H1 (cell line): ENCODE measurements at regions not wholly inside any gene's neighbourhood (a gene's known extent, or its start where the extent isn't known, plus 50 kb on each side); places are given as distances from the start of the nearest gene placed in this dataset.

Experiments
- CTCF ChIA-PET: fragments of 300-600 bp; sonication (Branson Sonifier 250); formaldehyde crosslinking; loops from one replicate; lab custom pipeline; 2021; ENCODE audit not compliant: partially characterized antibody; lab: Charles Lee
- POLR2A ChIA-PET: fragments of 300-600 bp; sonication (Branson Sonifier 250); formaldehyde crosslinking; loops from one replicate; lab custom pipeline; 2021; ENCODE audit warnings: inconsistent platforms; ENCODE audit not compliant: partially characterized antibody; lab: Charles Lee
- DNase-seq, 2 experiments: peaks; one replicate each; pipeline versions ENCODE4 v3.0.0 to v3.0.0-alpha.2; 2010 to 2022; ENCODE audit warnings: low spot score in 2 of 2, low read depth in 1 of 2, mixed read lengths in 1 of 2
- FAIRE-seq: peaks from 2 replicates; lab custom pipeline; 2011; peaks lifted over from hg19 to GRCh38; lab: Jason Lieb, UNC
- H2AFZ ChIP-seq: 2 replicates; pipeline ENCODE4 v1.8.1; 2012; ENCODE audit warnings: low read length, inconsistent platforms
- H2AK5ac ChIP-seq: 2 replicates; pipeline ENCODE4 v1.6.1; 2013; ENCODE audit warnings: low read depth, low read length
- H2BK120ac ChIP-seq: replicated peaks from 2 replicates; pipeline ENCODE3; 2013; ENCODE audit warnings: low read depth, low read length, inconsistent platforms
- H2BK12ac ChIP-seq: 2 replicates; pipeline ENCODE4 v1.6.1; 2013; ENCODE audit warnings: low read depth, low read length
- H2BK15ac ChIP-seq: 2 replicates; pipeline ENCODE4 v1.6.1; 2013; ENCODE audit warnings: low read length
- H2BK20ac ChIP-seq: 2 replicates; pipeline ENCODE4 v1.6.1; 2013; ENCODE audit warnings: low read length
- H2BK5ac ChIP-seq: 2 replicates; pipeline ENCODE4 v1.6.1; 2013; ENCODE audit warnings: low read depth, low read length
- H3K14ac ChIP-seq: 2 replicates; pipeline ENCODE4 v1.6.1; 2013; ENCODE audit warnings: inconsistent platforms; ENCODE audit not compliant: insufficient read length
- H3K18ac ChIP-seq: 2 replicates; pipeline ENCODE4 v1.6.1; 2013; ENCODE audit warnings: low read length; ENCODE audit errors: extremely low read depth
- H3K23ac ChIP-seq: 2 replicates; pipeline ENCODE4 v1.6.1; 2013; ENCODE audit warnings: inconsistent platforms; ENCODE audit not compliant: insufficient read length
- H3K23me2 ChIP-seq: 2 replicates; pipeline ENCODE4 v1.6.1; 2013; ENCODE audit warnings: low read depth, low read length
- H3K27ac ChIP-seq: 2 replicates; pipeline ENCODE4 v1.6.1; 2011; ENCODE audit warnings: low read depth, low read length, inconsistent platforms
- H3K27me3 ChIP-seq, 4 experiments: replicated peaks in 1 of 4; 1 replicate in 1 of 4; 2 replicates in 3 of 4; pipeline versions ENCODE4 v1.6.1 to v1.8.1; 2011 to 2013; ENCODE audit warnings: low read length in 3 of 4, mild to moderate bottlenecking in 3 of 4, inconsistent platforms in 2 of 4, mixed read lengths in 2 of 4, moderate library complexity in 1 of 4; ENCODE audit not compliant: control insufficient read depth in 3 of 4, insufficient read depth in 3 of 4; ENCODE audit errors: extremely low read depth in 1 of 4
- H3K36me3 ChIP-seq, 4 experiments: 2 replicates each; pipeline versions ENCODE4 v1.6.1 to v1.8.1; 2011 to 2013; ENCODE audit warnings: mild to moderate bottlenecking in 4 of 4, low read length in 3 of 4, moderate library complexity in 2 of 4, control low read depth in 1 of 4, inconsistent platforms in 1 of 4; ENCODE audit not compliant: insufficient read depth in 4 of 4, control insufficient read depth in 2 of 4
- H3K4ac ChIP-seq: replicated peaks from 2 replicates; pipeline ENCODE3; 2013; ENCODE audit warnings: low read length, low read depth, mixed read lengths, inconsistent platforms; ENCODE audit not compliant: insufficient read length
- H3K4me1 ChIP-seq, 4 experiments: replicated peaks in 1 of 4; 1 replicate in 1 of 4; 2 replicates in 3 of 4; pipeline versions ENCODE4 v1.6.1 to v1.8.1; 2011 to 2013; ENCODE audit warnings: low read length in 3 of 4, inconsistent platforms in 2 of 4, mixed read lengths in 1 of 4; ENCODE audit not compliant: insufficient read depth in 4 of 4, control insufficient read depth in 3 of 4
- H3K4me2 ChIP-seq, 2 experiments: 2 replicates each; pipeline versions ENCODE4 v1.6.1 to v1.8.1; 2011 to 2013; ENCODE audit warnings: low read depth in 2 of 2, low read length in 2 of 2, control low read depth in 1 of 2, inconsistent platforms in 1 of 2, mild to moderate bottlenecking in 1 of 2; ENCODE audit not compliant: insufficient read depth in 1 of 2
- H3K4me3 ChIP-seq, 4 experiments: fragments of 200-600, 300-600 bp in 1 of 4; sonication (generic), shearing (Covaris generic), sonication (Bioruptor Twin) in 1 of 4; 2 replicates each; pipeline versions ENCODE4 v1.5.1 to v1.8.1; 2011 to 2016; ENCODE audit warnings: low read length in 4 of 4, low read depth in 3 of 4, control low read depth in 2 of 4, inconsistent platforms in 2 of 4, mild to moderate bottlenecking in 2 of 4, mixed read lengths in 1 of 4, moderate library complexity in 1 of 4; ENCODE audit not compliant: insufficient read depth in 2 of 4; ENCODE audit errors: extremely low read depth in 1 of 4
- H3K56ac ChIP-seq: replicated peaks from 2 replicates; pipeline ENCODE3; 2013; ENCODE audit warnings: low read depth, mild to moderate bottlenecking, mixed read lengths, low read length, inconsistent platforms; ENCODE audit not compliant: insufficient read length
- H3K79me1 ChIP-seq: 2 replicates; pipeline ENCODE4 v1.6.1; 2013; ENCODE audit warnings: low read depth, low read length, control low read depth
- H3K79me2 ChIP-seq, 2 experiments: 2 replicates each; pipeline versions ENCODE4 v1.6.1 to v1.8.1; 2012 to 2013; ENCODE audit warnings: low read length in 2 of 2, mild to moderate bottlenecking in 2 of 2, inconsistent platforms in 1 of 2; ENCODE audit not compliant: insufficient read depth in 2 of 2, control insufficient read depth in 1 of 2
- H3K9ac ChIP-seq, 4 experiments: replicated peaks in 1 of 4; 1 replicate in 1 of 4; 2 replicates in 3 of 4; pipeline versions ENCODE4 v1.6.1 to v1.8.1; 2011 to 2013; ENCODE audit warnings: low read depth in 3 of 4, low read length in 3 of 4, control low read depth in 2 of 4, mild to moderate bottlenecking in 2 of 4, moderate library complexity in 2 of 4, inconsistent platforms in 1 of 4; ENCODE audit errors: extremely low read depth in 1 of 4
- H3K9me3 ChIP-seq, 2 experiments: 2 replicates each; pipeline versions ENCODE4 v1.6.1 to v1.8.1; 2012 to 2013; ENCODE audit warnings: mild to moderate bottlenecking in 2 of 2, moderate library complexity in 2 of 2, control low read depth in 1 of 2, inconsistent platforms in 1 of 2, low read depth in 1 of 2, low read length in 1 of 2, mixed read lengths in 1 of 2; ENCODE audit not compliant: insufficient read depth in 2 of 2
- H4K20me1 ChIP-seq, 2 experiments: replicated peaks in 1 of 2; 2 replicates each; pipeline versions ENCODE3 to v1.8.1; 2011 to 2013; ENCODE audit warnings: inconsistent platforms in 2 of 2, low read length in 2 of 2, mild to moderate bottlenecking in 1 of 2; ENCODE audit not compliant: insufficient read depth in 2 of 2, control insufficient read depth in 1 of 2
- H4K5ac ChIP-seq: 2 replicates; pipeline ENCODE4 v1.6.1; 2013; ENCODE audit warnings: low read length, low read depth, mixed read lengths, inconsistent platforms; ENCODE audit not compliant: insufficient read length
- H4K8ac ChIP-seq: 2 replicates; pipeline ENCODE4 v1.8.0; 2013; ENCODE audit warnings: mild to moderate bottlenecking, moderate library complexity, low read length, inconsistent platforms; ENCODE audit not compliant: insufficient read depth; ENCODE audit errors: extremely low read depth
- H4K91ac ChIP-seq: replicated peaks from 2 replicates; pipeline ENCODE3; 2013; ENCODE audit warnings: low read length, mixed read lengths, inconsistent platforms; ENCODE audit not compliant: insufficient read length
- ASH2L ChIP-seq: fragments of 200-600, 300-600 bp; sonication (generic); IDR thresholded peaks from one replicate; pipeline ENCODE4 v1.7.1; 2017; ENCODE audit warnings: low read length
- CBX5 ChIP-seq: fragments of 300-800, 300-1000 bp; sonication (generic); IDR thresholded peaks from 2 replicates; pipeline ENCODE4 v1.7.1; 2016; ENCODE audit warnings: antibody characterized with exemption, low read length, low read depth
- CHD2 ChIP-seq: IDR thresholded peaks from 2 replicates; pipeline ENCODE4 v1.6.1; 2012; ENCODE audit warnings: low read length, improper control_type of control experiment
- CTBP2 ChIP-seq: IDR thresholded peaks from 2 replicates; pipeline ENCODE4 v1.7.0; 2011; ENCODE audit warnings: borderline replicate concordance, mild to moderate bottlenecking, moderate library complexity, mixed read lengths, low read length; ENCODE audit not compliant: insufficient read depth, insufficient read length
- EP300 ChIP-seq, 2 experiments: IDR thresholded peaks; 1 replicate in 1 of 2; 2 replicates in 1 of 2; pipeline ENCODE4 v1.6.1; 2011 to 2012; ENCODE audit warnings: low read depth in 2 of 2, low read length in 2 of 2, mild to moderate bottlenecking in 2 of 2, borderline replicate concordance in 1 of 2, inconsistent platforms in 1 of 2, moderate library complexity in 1 of 2
- EZH2 ChIP-seq: fragments of 200-600 bp; sonication (generic); IDR thresholded peaks from 2 replicates; pipeline ENCODE4 v1.7.1; 2012; ENCODE audit warnings: low read depth, mild to moderate bottlenecking, moderate library complexity, low read length, inconsistent platforms; ENCODE audit not compliant: severe bottlenecking
- GABPA ChIP-seq: IDR thresholded peaks from 2 replicates; pipeline ENCODE4 v1.6.1; 2011; ENCODE audit warnings: mild to moderate bottlenecking, low read length, moderate library complexity, borderline replicate concordance; ENCODE audit not compliant: insufficient read depth
- JUND ChIP-seq: IDR thresholded peaks from 2 replicates; pipeline ENCODE4 v1.6.1; 2011; ENCODE audit warnings: mild to moderate bottlenecking, improper control_type of control experiment, low read length
- KDM4A ChIP-seq: IDR thresholded peaks from one replicate; pipeline ENCODE4 v1.7.1; 2012; ENCODE audit warnings: low read depth, mild to moderate bottlenecking, moderate library complexity, low read length, inconsistent platforms; ENCODE audit not compliant: severe bottlenecking
- MAFK ChIP-seq: IDR thresholded peaks from 2 replicates; pipeline ENCODE4 v1.6.1; 2012; ENCODE audit warnings: low read depth, mild to moderate bottlenecking, improper control_type of control experiment, low read length
- SP1 ChIP-seq: IDR thresholded peaks from 2 replicates; pipeline ENCODE4 v1.6.1; 2011; ENCODE audit warnings: low read depth, low read length
- TBP ChIP-seq: IDR thresholded peaks from 2 replicates; pipeline ENCODE4 v1.6.1; 2011; ENCODE audit warnings: low read depth, low read length, improper control_type of control experiment
- TCF12 ChIP-seq: IDR thresholded peaks from 2 replicates; pipeline ENCODE4 v1.6.1; 2011; ENCODE audit warnings: low read depth, mild to moderate bottlenecking, low read length
- ZNF274 ChIP-seq: IDR thresholded peaks from 2 replicates; pipeline ENCODE4 v1.7.0; 2012; ENCODE audit warnings: low read length, borderline replicate concordance; ENCODE audit errors: extremely low read depth
- WGBS, 2 experiments: shearing (Covaris generic) in 1 of 2; methylation state at CpG; one replicate each; pipeline versions ENCODE4 v1.1.6 to v1.1.7; 2013 to 2015; ENCODE audit warnings: low lambda C conversion rate in 2 of 2, mixed read lengths in 2 of 2, inconsistent platforms in 1 of 2, low coverage in 1 of 2, missing lambda C conversion rate in 1 of 2; ENCODE audit not compliant: insufficient replicate concordance in 2 of 2, insufficient coverage in 1 of 2, insufficient read length in 1 of 2; ENCODE audit errors: extremely low coverage in 1 of 2, missing lambda C conversion rate in 1 of 2; 5-methylcytosine and 5-hydroxymethylcytosine counted together
- TF ChIP-seq, protein P1 (sequence below): IDR thresholded peaks from 2 replicates; pipeline ENCODE4 v1.6.1; 2011; ENCODE audit warnings: low read depth, mild to moderate bottlenecking, low read length; ENCODE audit not compliant: insufficient read depth

DNA sequence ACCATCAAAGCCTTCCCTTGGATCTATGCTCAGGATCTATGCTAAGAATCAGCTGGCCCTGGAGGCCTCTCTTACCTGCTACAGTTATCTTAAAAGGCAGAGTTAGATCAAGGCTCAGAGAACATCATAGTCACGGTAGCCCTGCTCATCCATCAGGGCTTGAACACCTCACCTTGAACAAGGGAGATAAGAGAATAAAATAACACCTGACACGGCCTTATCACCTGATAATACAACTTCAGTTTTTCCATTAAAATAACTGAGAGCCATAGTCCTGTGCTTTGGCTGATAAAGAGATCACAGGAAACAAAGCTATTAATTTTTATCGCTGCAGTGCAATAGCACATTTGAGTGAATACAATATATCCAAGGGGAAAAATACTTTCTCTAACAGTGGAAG, 85.6 kb upstream of the LPP start:
- Histone ChIP-seq H2AFZ (no peak overlapping the region), H3K36me3 (no peaks in the 10 kb centered on the region), H3K56ac (no peak overlapping the region), H3K23ac (no peak overlapping the region), H3K4me3 (no peak overlapping the region), H3K27ac (no peak overlapping the region), H2BK20ac (no peak overlapping the region), H3K79me1 (no peaks in the 10 kb centered on the region), H2BK120ac (no peak overlapping the region), H4K91ac (no peak overlapping the region), H4K8ac (no peak overlapping the region), H3K4me2 (no peak overlapping the region), H3K23me2 (no peaks in the 10 kb centered on the region), H3K27me3 (no peaks in the 10 kb centered on the region), H4K5ac (no peak overlapping the region), H3K18ac (no peak overlapping the region), H3K14ac (no peak overlapping the region), H2BK5ac (no peak overlapping the region), H3K79me2 (no peaks in the 10 kb centered on the region), H3K4me1 (no peaks in the 10 kb centered on the region), H3K9ac (no peak overlapping the region), H2BK12ac (no peak overlapping the region), H3K4ac (no peak overlapping the region), H4K20me1 (no peaks in the 10 kb centered on the region), H2AK5ac (no peak overlapping the region), H2BK15ac (no peak overlapping the region), H3K9me3 (no peaks in the 10 kb centered on the region)
- FAIRE-seq = no peak
- CTCF ChIA-PET = interaction anchor here (0.8 to 0.9 kb wide), 2 partner anchors 16 to 328 kb away, joined by 3 to 4 read pairs; no protein-coding TSS in a partner anchor
- POLR2A ChIA-PET = interaction anchor here (0.7 kb wide), 1 partner anchor 242 kb away, joined by 3 read pairs; no protein-coding TSS in a partner anchor
- DNase-seq = no peak
- 94% methylated on average over 3 of the region's 3 CpGs; no CpG with 5 or more reads in 1 of the 2 experiments for WGBS, 2 experiments
- no peak for TF ChIP-seq ASH2L
- no peak for TF ChIP-seq EP300 (IDR thresholded peaks at IDR 0.05; ENCODE audit: borderline replicate concordance in 1 of 2, low read depth in 2 of 2, low read length in 2 of 2)
- no peak for TF ChIP-seq ZNF274
- TF ChIP-seq CTBP2 = no peak
- no peak for TF ChIP-seq JUND
- no peak for TF ChIP-seq CBX5
- no peak for TF ChIP-seq CHD2
- no peak for TF ChIP-seq SP1
- no peak for TF ChIP-seq GABPA
- no peak for TF ChIP-seq TBP
- TF ChIP-seq TCF12 = no peak
- no peak for TF ChIP-seq MAFK
- TF ChIP-seq, protein P1, sequence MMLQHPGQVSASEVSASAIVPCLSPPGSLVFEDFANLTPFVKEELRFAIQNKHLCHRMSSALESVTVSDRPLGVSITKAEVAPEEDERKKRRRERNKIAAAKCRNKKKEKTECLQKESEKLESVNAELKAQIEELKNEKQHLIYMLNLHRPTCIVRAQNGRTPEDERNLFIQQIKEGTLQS = no peak
- no peak for TF ChIP-seq KDM4A
- no peak for TF ChIP-seq EZH2
